ENCODE measurements at regions not wholly inside any gene's neighbourhood (a gene's known extent, or its start where the extent isn't known, plus 50 kb on each side); places are given as distances from the start of the nearest gene placed in this dataset.
A peak's percentile ranks its signal among the peaks of the same experiment; 100 is the strongest.
"Not testable (repeated sequence)": the region's sequence is repeated elsewhere in the genome, so short reads cannot be mapped to it uniquely, and the experiment has no call there.

DNA sequence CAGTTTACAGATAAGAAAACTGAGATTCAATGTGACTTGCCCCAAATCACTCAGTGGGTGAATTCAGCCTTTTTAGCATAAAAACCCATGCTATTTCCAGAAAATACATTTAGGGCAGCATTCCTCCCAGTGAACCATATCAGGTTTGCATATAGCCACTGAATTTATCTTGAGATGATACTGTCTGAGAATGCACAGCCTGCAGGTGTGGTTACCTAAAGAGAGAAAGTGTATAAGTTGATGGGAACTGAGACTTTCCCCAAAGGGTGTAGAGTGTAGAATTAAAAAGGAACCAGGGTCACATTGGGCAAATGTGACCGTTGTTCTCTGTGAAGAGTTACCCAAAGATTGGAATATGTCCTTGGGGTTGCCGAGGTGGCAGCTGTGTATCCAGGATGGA, 100.0 kb upstream of the PIK3R1 start:
- no peak for DNase-seq (ENCODE audit: low spot score)

DNA sequence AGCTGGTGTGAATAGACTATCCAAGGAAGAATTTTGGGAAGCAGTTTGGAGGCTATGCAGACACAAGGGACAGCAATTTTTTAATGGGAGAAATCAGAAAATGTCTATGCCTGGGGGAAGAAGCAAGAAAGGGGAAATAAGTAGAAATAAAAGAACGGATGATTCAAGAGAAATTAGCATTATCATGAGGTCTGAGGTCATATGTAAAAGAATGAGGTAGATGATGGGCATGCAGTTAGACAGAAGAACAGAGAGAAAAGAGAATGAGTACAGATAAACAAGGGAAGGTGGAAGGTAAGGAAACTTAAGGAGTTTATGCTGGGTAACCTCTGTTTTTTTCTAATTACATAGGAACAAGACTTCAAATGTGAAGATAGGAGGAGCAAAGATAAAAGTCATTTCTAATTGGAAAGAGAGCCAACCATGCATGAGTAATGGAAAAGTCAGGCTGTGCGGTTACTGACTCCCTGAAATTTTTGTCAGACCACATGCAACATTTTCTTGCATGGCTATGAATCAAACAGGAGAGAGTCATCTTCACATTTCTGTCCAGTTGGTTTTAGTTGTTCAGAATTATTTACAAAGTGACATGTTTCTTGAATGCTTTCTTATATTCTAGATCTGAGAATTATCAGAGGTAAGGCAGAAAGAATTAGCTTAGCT, 101.0 kb upstream of the PIK3R1 start:
- DNase-seq (ENCODE audit: low spot score): no peak

DNA sequence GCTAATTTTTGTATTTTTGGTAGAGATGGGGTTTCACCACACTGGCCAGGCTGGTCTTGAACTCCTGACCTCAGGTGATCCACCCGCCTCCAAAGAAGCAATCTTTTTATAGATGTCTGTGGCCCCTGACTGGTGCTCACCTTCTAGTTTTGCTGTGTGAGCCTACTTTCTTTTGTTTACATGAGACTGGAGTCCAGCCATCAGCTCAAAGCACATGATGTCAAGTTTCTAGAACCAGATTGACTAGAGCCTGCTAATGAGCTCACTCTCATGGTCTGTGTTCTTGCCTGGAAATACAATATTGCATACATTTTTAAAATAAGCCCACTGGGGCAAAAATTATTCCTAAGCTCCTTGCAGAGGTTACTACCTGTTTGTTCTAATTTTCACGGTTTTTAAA, 102.9 kb upstream of the PIK3R1 start:
- no peak for DNase-seq (ENCODE audit: low spot score)

GRCh38 chr5:68110894-68111293, 104.7 kb upstream of the PIK3R1 start:
- no peak for DNase-seq (ENCODE audit: low spot score)

DNA sequence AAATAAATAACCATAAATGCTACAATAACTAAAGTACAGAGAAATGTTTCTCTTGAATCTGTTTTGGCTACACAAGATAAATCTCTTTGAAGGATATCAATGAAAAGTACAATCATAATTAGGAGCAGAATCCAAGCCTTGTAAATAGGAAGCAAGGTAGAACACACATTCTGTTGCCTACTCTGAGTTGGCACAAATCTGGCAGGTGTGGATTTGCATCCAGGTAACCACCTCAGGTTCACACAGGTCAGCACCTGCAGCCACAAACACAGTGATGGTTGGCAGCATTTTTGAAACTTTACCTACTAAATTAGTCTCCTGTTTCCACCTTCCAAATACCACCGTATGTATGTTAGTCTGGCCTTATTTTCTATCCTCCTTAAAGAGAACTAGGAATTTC, 105.3 kb upstream of the PIK3R1 start:
- DNase-seq (ENCODE audit: low spot score): no peak

DNA sequence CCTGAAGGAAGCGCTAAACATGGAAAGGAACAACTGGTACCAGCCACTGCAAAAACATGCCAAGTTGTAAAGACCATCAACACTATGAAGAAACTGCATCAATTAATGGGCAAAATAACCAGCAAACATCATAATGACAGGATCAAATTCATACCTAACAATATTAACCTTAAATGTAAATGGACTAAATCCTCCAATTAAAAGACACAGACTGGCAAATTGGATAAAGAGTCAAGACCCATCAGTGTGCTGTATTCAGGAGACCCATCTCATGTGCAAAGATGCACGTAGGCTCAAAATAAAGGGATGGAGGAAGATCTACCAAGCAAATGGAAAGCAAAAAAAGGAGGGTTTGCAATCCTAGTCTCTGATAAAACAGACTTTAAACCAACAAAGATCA, 111.3 kb upstream of the PIK3R1 start:
- DNase-seq (ENCODE audit: low spot score): not testable (repeated sequence)

GRCh38 chr5:68103297-68103696, 112.3 kb upstream of the PIK3R1 start:
- not testable (repeated sequence) for DNase-seq (ENCODE audit: low spot score)

DNA sequence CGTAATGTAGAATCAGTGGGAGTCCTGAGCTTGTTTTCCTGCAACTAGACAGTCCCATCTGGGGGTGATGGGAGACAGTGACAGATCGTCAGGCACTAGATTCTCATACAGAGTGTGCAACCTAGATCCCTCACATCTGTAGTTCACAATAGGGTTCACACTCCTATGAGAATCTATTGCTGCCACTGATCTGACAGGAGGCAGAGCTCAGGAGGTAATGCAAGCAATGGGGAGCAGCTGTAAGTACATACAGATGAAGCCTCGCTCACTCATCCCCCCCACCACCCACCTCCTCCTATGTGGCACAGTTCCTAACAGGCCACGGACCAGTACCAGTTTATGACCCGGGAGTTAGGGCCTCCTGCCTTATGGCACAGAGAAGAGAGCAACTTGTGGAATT, 116.2 kb upstream of the PIK3R1 start:
- no peak for DNase-seq (ENCODE audit: low spot score)

- no peak for DNase-seq (ENCODE audit: low spot score)
Measured at GRCh38 chr5:68093455-68094159, 121.9 kb upstream of the PIK3R1 start.

DNA sequence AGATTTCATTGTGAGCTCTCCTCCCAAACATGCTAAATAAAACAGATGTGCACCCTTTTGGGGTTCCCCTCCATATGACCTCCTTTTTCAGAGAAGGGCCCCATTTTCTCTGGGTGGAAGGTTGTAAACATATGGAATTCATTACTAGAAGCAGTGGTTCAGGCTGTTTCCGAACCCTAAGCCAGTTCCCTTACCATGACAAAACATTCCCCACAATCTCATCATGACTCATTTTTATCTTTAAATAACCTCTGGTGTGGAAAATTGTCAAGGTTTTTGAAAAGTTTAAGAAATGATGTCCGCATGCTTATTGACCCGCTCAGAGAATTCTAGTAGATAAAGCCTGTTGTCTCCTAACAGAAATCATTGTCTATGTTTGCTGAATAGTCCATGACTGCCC, 127.3 kb upstream of the PIK3R1 start:
- no peak for DNase-seq (ENCODE audit: low spot score)

- DNase-seq (ENCODE audit: low spot score): no peak
Measured at GRCh38 chr5:68087866-68088265, 127.7 kb upstream of the PIK3R1 start.

- DNase-seq (ENCODE audit: low spot score): no peak
Measured at GRCh38 chr5:68086857-68087256, 128.7 kb upstream of the PIK3R1 start.

GRCh38 chr5:68086439-68086838, 129.1 kb upstream of the PIK3R1 start:
- DNase-seq (ENCODE audit: low spot score): no peak

GRCh38 chr5:68084396-68084795, 131.2 kb upstream of the PIK3R1 start:
- no peak for DNase-seq (ENCODE audit: low spot score)

DNA sequence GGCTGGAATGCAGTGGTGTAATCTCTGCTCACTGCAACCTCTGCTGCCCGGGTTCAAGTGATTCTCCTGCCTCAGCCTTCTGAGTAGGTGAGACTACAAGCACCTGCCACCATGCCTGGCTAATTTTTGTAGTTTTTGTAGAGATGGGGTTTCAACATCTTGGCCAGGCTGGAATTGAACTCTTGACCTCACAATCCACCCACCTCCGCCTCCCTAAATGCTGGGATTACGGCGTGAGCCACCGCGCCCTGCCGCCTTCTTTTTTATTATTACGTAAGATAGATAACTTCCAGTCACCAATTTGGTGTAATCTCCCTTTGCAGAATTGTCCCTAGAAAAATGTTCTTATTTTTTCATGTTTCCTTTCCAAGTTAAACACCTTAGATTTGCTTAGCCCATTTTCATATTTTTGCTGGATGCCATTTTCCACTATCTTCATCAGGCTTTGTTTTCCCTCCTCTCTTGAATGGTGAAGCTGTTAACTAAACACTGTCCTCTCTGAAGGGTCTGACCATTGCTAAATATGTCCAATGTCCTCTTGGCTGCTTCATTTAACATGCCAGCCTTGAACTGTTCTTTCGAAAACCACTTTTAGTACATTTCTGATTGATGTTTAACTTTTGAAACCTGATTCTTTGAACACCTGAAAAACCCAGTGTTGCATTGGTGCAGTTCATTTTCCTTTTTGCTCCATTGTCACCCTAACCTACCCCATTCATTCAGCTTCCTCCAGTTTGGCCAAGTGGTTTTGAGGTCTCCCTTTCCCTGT, 135.1 kb upstream of the PIK3R1 start:
- DNase-seq (ENCODE audit: low spot score): peak; percentile 20

DNA sequence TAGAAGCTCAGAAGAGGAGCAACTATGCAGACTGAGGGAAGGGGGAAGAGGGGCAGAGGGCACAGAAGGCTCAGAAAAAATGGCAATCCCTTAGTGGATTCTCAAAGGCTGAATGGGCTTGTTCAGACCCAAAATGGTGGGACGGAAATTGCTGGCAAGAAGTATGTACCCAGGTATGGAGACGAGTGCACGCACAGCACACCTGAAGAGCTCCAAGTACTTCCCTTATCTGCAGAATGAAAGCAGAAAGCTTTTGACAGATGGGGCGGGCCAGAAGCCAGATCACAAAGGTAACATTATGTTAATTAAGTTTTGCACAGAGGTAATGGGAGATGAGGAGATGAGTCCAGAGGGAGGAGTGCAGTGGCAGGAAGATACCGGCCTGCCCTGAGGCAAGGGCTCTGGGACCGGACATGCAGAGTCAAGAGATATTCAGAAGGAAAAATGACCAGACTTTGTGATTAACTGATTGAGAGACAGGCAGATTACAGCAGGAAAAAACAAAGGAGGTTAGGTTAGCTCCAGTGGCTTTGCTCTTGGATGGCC, 138.1 kb upstream of the PIK3R1 start:
- DNase-seq (ENCODE audit: low spot score): no peak

- DNase-seq (ENCODE audit: low spot score): no peak
Measured at GRCh38 chr5:68074633-68075032, 140.9 kb upstream of the PIK3R1 start.

DNA sequence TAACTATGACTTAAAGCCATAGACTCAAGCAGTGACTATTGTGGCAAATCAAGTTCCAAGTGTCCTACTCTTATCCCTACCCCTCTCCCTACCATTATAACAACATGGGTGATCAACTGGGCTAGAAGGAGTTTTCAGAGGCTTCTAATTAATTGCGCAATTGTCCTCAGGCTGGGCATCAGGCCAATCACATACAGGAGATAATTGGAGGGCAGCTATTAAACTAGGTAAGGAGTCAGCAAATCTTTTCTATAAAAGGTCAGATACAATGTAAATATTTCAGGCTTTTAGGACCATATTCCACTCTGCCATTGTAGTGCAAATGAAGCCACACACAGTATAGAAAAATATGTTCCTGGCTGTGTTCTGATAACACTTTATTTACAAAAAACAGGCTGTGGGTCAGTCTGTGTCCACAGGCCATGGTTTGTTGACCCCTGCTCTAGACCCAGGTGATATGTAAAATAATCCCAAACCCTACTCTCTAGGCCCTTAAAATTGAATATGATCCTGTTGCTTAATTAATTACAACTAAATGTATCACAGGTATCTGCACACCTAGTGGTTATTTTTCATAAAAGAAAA, 141.4 kb upstream of the PIK3R1 start:
- DNase-seq (ENCODE audit: low spot score): no peak

DNA sequence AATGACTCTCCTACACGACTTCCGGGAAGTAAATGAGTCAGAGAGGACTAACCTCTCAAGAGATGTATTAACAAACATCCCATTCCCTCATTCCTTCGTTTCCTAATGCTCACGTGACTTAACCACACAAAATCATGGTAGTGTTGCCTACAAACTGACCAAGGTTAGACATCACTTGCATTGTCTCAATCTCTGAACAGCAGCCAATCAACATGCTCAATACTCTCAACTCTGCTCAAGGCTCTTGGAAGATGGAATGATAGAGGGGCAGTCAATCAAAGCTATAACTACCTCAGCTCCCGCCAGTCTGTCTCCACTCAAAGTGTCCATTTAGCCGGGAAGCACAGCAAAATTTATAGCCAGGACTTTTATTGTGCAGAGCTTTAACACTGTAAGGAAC, 143.8 kb upstream of the PIK3R1 start:
- DNase-seq (ENCODE audit: low spot score): no peak

DNA sequence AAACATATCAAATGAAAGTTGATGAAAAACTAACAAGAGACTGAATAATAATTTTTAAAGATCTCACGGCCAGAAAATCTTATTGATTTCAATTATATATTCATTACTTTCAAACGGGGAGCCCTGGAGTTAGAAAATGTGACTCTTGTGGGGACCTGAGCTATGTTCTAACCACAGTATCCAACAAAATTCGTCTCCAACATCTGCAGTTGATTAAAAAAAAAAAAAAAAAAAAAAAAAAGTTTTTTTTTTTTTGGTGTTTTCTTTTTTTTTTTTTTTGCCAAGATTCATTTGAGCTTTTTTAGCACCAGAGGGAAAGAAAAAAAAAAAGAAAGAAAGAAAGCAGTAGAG, 144.3 kb upstream of the PIK3R1 start:
- DNase-seq (ENCODE audit: low spot score): no peak

DNA sequence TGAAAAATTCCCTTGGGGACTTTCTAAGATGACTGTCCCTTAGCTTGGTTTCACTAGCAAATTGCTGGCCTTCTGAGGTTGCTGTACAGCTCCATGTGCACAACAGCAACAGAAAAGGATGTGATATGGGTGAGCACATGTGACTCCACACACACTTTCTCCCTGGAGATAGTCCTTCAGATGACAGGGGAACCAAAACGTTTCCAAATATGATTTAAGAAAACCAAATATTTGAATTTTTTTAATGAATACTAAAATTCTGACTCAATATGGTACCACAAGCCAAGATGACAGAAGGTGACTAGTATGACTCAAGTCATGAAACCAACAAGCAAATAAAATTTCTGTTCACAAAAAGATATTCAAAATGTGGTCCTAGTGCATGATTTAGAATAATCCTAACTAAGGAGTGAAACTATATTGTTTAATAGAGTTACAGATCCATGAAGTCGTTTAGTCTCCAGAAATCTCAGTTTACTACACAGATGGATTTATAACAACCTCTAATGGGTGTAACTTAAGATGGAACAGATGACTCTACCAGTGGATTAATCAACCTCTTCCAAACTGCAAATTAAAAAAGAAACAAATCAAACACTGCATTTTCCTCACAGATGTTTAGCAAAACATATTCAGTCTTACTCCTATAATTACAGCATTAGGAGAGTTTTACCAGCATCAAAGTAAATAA, 144.8 kb upstream of the PIK3R1 start:
- no peak for DNase-seq (ENCODE audit: low spot score)

- DNase-seq (ENCODE audit: low spot score): no peak
Measured at GRCh38 chr5:68067976-68068603, 147.5 kb upstream of the PIK3R1 start.
